Mesenchymal stem cell (in vitro differentiated cells and primary cell): ENCODE measurements at regions not wholly inside any gene's neighbourhood (a gene's known extent, or its start where the extent isn't known, plus 50 kb on each side); places are given as distances from the start of the nearest gene placed in this dataset.

Experiments
- DNase-seq: peaks from one replicate; pipeline ENCODE4 v3.0.0-alpha.2; 2013
- H2AFZ ChIP-seq: one replicate; pipeline ENCODE4 v1.6.1; 2013; ENCODE audit warnings: low read depth, mild to moderate bottlenecking, control low read depth, inconsistent platforms, low read length, moderate library complexity
- H2AK5ac ChIP-seq: 2 replicates; pipeline ENCODE4 v1.6.1; 2013; ENCODE audit warnings: low read length, moderate library complexity, mild to moderate bottlenecking, inconsistent platforms; ENCODE audit not compliant: severe bottlenecking
- H2BK120ac ChIP-seq: one replicate; pipeline ENCODE4 v1.6.1; 2013; ENCODE audit warnings: low read depth, mild to moderate bottlenecking, inconsistent platforms, low read length, moderate library complexity
- H2BK12ac ChIP-seq, 2 experiments: one replicate each; pipeline ENCODE4 v1.6.1; 2013; ENCODE audit warnings: inconsistent platforms in 2 of 2, low read length in 2 of 2, mild to moderate bottlenecking in 2 of 2, moderate library complexity in 2 of 2, control low read depth in 1 of 2
- H2BK15ac ChIP-seq: one replicate; pipeline ENCODE4 v1.6.1; 2013; ENCODE audit warnings: mild to moderate bottlenecking, low read depth, inconsistent platforms; ENCODE audit not compliant: poor library complexity, severe bottlenecking
- H2BK5ac ChIP-seq: 2 replicates; pipeline ENCODE4 v1.6.1; 2013; ENCODE audit warnings: low read depth, mild to moderate bottlenecking, low read length, control low read depth, inconsistent platforms; ENCODE audit not compliant: poor library complexity, severe bottlenecking
- H3K14ac ChIP-seq, 2 experiments: one replicate each; pipeline ENCODE4 v1.6.1; 2013; ENCODE audit warnings: inconsistent platforms in 2 of 2, low read length in 2 of 2, control low read depth in 1 of 2, mild to moderate bottlenecking in 1 of 2, moderate library complexity in 1 of 2
- H3K18ac ChIP-seq, 2 experiments: one replicate each; pipeline ENCODE4 v1.6.1; 2013; ENCODE audit warnings: inconsistent platforms in 2 of 2, low read length in 2 of 2, control low read depth in 1 of 2, low read depth in 1 of 2, mild to moderate bottlenecking in 1 of 2
- H3K23ac ChIP-seq, 2 experiments: one replicate each; pipeline ENCODE4 v1.6.1; 2013; ENCODE audit warnings: inconsistent platforms in 2 of 2, low read length in 2 of 2, mild to moderate bottlenecking in 2 of 2, moderate library complexity in 2 of 2, control low read depth in 1 of 2
- H3K27ac ChIP-seq: 2 replicates; pipeline ENCODE4 v1.5.1; 2013; ENCODE audit warnings: mild to moderate bottlenecking, moderate library complexity, low read length, control low read depth, inconsistent platforms; ENCODE audit not compliant: poor library complexity, severe bottlenecking
- H3K27me3 ChIP-seq, 2 experiments: 2 replicates each; pipeline versions ENCODE4 v1.6.1 to v1.7.0; 2013; ENCODE audit warnings: low read length in 2 of 2, mild to moderate bottlenecking in 2 of 2, moderate library complexity in 2 of 2, control low read depth in 1 of 2, inconsistent platforms in 1 of 2; ENCODE audit not compliant: control insufficient read depth in 1 of 2, insufficient read depth in 1 of 2
- H3K36me3 ChIP-seq, 2 experiments: 2 replicates each; pipeline versions ENCODE4 v1.6.1 to v1.7.0; 2013; ENCODE audit warnings: low read length in 2 of 2, control low read depth in 1 of 2, inconsistent platforms in 1 of 2, low read depth in 1 of 2, mild to moderate bottlenecking in 1 of 2; ENCODE audit not compliant: insufficient read depth in 2 of 2, control insufficient read depth in 1 of 2
- H3K4ac ChIP-seq, 2 experiments: one replicate each; pipeline ENCODE4 v1.6.1; 2013; ENCODE audit warnings: inconsistent platforms in 2 of 2, low read length in 2 of 2, mild to moderate bottlenecking in 2 of 2, moderate library complexity in 2 of 2, control low read depth in 1 of 2, low read depth in 1 of 2
- H3K4me1 ChIP-seq: 2 replicates; pipeline ENCODE4 v1.6.1; 2013; ENCODE audit warnings: low read depth, low read length, control low read depth; ENCODE audit not compliant: control insufficient read depth, insufficient read depth
- H3K4me2 ChIP-seq: 2 replicates; pipeline ENCODE4 v1.6.1; 2013; ENCODE audit warnings: low read length, mild to moderate bottlenecking, inconsistent platforms; ENCODE audit not compliant: poor library complexity, severe bottlenecking
- H3K4me3 ChIP-seq, 2 experiments: 2 replicates each; pipeline versions ENCODE4 v1.5.1 to v1.7.0; 2013; ENCODE audit warnings: low read length in 2 of 2, mild to moderate bottlenecking in 2 of 2, control low read depth in 1 of 2, low read depth in 1 of 2; ENCODE audit not compliant: insufficient read depth in 1 of 2
- H3K79me1 ChIP-seq: replicated peaks from 2 replicates; pipeline ENCODE4 v1.6.1; 2013; ENCODE audit warnings: mild to moderate bottlenecking, control low read depth, low read length, inconsistent platforms; ENCODE audit not compliant: poor library complexity, severe bottlenecking
- H3K9ac ChIP-seq: 2 replicates; pipeline ENCODE4 v1.7.0; 2013; ENCODE audit warnings: mild to moderate bottlenecking, low read length, moderate library complexity
- H3K9me3 ChIP-seq: 2 replicates; pipeline ENCODE4 v1.7.0; 2013; ENCODE audit warnings: mild to moderate bottlenecking, low read length; ENCODE audit not compliant: control insufficient read depth
- H4K8ac ChIP-seq: one replicate; pipeline ENCODE4 v1.6.1; 2013; ENCODE audit warnings: inconsistent platforms, mild to moderate bottlenecking, low read length, moderate library complexity
- H4K91ac ChIP-seq: one replicate; pipeline ENCODE4 v1.6.1; 2013; ENCODE audit warnings: mild to moderate bottlenecking, low read length, inconsistent platforms
- WGBS: methylation state at CpG from one replicate; pipeline ENCODE4 v1.1.7; 2013; ENCODE audit warnings: mixed read lengths; 5-methylcytosine and 5-hydroxymethylcytosine counted together

GRCh38 chr13:22111152-22111783 lies 440.4 kb downstream of the FGF9 start:
- H3K36me3 ChIP-seq, result no peaks in the 10 kb centered on the region
- H3K9ac ChIP-seq, result no peak overlapping the region
- no peaks in the 10 kb centered on the region for H3K9me3 ChIP-seq
- 77% methylated on average over 8 of the region's 8 CpGs for WGBS
- no peaks in the 10 kb centered on the region for H3K27me3 ChIP-seq
- no peak overlapping the region for H2BK120ac ChIP-seq
- H2AK5ac ChIP-seq, result no peak overlapping the region
- H2BK12ac ChIP-seq, result no peak overlapping the region
- H4K8ac ChIP-seq, result no peak overlapping the region
- no peak overlapping the region for H3K23ac ChIP-seq
- H3K4me3 ChIP-seq, result no peak overlapping the region
- H3K4ac ChIP-seq, result no peak overlapping the region
- H3K27ac ChIP-seq, result no peak overlapping the region
- H3K4me1 ChIP-seq, result peaks cover 14% of the 10 kb centered on the region
- H2AFZ ChIP-seq, result no peak overlapping the region
- DNase-seq, result no peak
- H3K79me1 ChIP-seq, result peaks cover 14% of the 10 kb centered on the region
- no peak overlapping the region for H2BK5ac ChIP-seq
- H3K4me2 ChIP-seq, result no peak overlapping the region
- H2BK15ac ChIP-seq, result no peak overlapping the region
- H4K91ac ChIP-seq, result no peak overlapping the region
- no peak overlapping the region for H3K18ac ChIP-seq
- H3K14ac ChIP-seq, result no peak overlapping the region

GRCh38 chr13:22111961-22112360 lies 441.1 kb downstream of the FGF9 start:
- Histone ChIP-seq H2AK5ac (no peak overlapping the region), H2BK120ac (no peak overlapping the region)

GRCh38 chr13:22112956-22113745 lies 442.3 kb downstream of the FGF9 start:
- Histone ChIP-seq H3K27ac (peak overlapping the region; percentile 43), H2BK15ac (no peak overlapping the region), H3K4me1 (peaks cover 12% of the 10 kb centered on the region), H3K23ac (no peak overlapping the region), H2AFZ (no peak overlapping the region), H2BK5ac (no peak overlapping the region), H3K79me1 (peaks cover 16% of the 10 kb centered on the region), H3K4ac (no peak overlapping the region), H3K9ac (no peak overlapping the region), H2BK120ac (no peak overlapping the region), H3K14ac (no peak overlapping the region), H3K36me3 (no peaks in the 10 kb centered on the region), H3K18ac (no peak overlapping the region), H4K8ac (no peak overlapping the region), H2BK12ac (no peak overlapping the region), H2AK5ac (no peak overlapping the region), H3K4me3 (no peak overlapping the region), H3K9me3 (no peaks in the 10 kb centered on the region), H3K27me3 (no peaks in the 10 kb centered on the region), H3K4me2 (peak overlapping the region; percentile 9), H4K91ac (no peak overlapping the region)
- whole genome bisulfite sequencing, result 91% methylated on average over 10 of the region's 11 CpGs
- no peak for DNase-seq

More at GRCh38 chr13:22111961-22112360, 441.1 kb downstream of the FGF9 start:
- Histone ChIP-seq H3K14ac (no peak overlapping the region), H3K18ac (no peak overlapping the region), H2BK5ac (no peak overlapping the region), H3K4ac (no peak overlapping the region), H3K9me3 (no peaks in the 10 kb centered on the region), H3K4me2 (no peak overlapping the region), H3K4me1 (peaks cover 14% of the 10 kb centered on the region), H3K27me3 (no peaks in the 10 kb centered on the region), H3K9ac (no peak overlapping the region), H2AFZ (no peak overlapping the region), H3K79me1 (peaks cover 14% of the 10 kb centered on the region), H4K91ac (no peak overlapping the region), H4K8ac (no peak overlapping the region), H2BK15ac (no peak overlapping the region), H3K4me3 (no peak overlapping the region), H3K23ac (no peak overlapping the region), H2BK12ac (no peak overlapping the region), H3K27ac (no peak overlapping the region), H3K36me3 (no peaks in the 10 kb centered on the region)
- no peak for DNase-seq
- WGBS, result 86% methylated on average over 8 of the region's 11 CpGs

- Histone ChIP-seq H3K9me3 (no peaks in the 10 kb centered on the region), H3K14ac (no peak overlapping the region), H3K79me1 (peaks cover 16% of the 10 kb centered on the region), H3K23ac (no peak overlapping the region), H3K27me3 (no peaks in the 10 kb centered on the region), H3K36me3 (no peaks in the 10 kb centered on the region), H2BK120ac (no peak overlapping the region), H2AFZ (no peak overlapping the region), H3K4me1 (peaks cover 12% of the 10 kb centered on the region), H2BK15ac (no peak overlapping the region), H3K4me3 (no peak overlapping the region), H2AK5ac (no peak overlapping the region), H2BK5ac (no peak overlapping the region), H3K4ac (no peak overlapping the region), H2BK12ac (no peak overlapping the region), H3K9ac (no peak overlapping the region), H3K18ac (no peak overlapping the region), H4K91ac (no peak overlapping the region), H3K27ac (no peak overlapping the region), H3K4me2 (no peak overlapping the region), H4K8ac (no peak overlapping the region)
- 43% methylated on average over 4 of the region's 9 CpGs for WGBS
- peak; percentile 44 for DNase-seq
Observed at GRCh38 chr13:22114630-22115311, 443.9 kb downstream of the FGF9 start.
